ENCODE measurements at regions not wholly inside any gene's neighbourhood (a gene's known extent, or its start where the extent isn't known, plus 50 kb on each side); places are given as distances from the start of the nearest gene placed in this dataset.

DNA sequence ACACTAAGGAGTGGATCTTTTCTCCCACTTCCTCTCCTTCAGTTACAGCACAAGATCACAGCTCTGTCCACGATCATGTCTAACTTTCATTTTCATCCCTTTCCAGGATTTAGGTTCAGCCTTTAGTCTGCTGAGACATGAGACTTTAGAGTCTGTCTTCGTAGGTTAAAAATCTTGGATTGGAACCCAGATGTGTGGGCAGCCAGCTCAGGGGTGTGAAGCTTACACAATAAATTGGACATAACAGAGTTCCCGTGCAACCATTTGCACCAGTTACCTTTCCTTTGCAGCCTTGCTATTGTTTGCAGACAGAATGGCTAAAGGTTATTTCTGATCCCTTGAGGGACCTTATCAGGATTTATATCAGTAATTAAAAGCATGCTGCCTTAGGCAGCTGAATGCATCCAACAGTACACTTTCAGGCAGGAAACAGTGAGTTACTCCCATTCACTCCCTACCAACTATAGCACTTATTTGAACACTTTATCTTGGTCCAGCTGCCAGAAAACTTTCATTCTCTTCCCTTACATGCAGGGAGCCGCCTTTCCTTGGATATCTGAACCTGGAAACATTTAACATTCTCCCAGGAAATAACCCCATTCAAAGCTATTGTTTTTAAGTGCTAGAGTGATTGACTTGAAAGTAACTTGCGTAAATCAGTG, 87.3 kb downstream of the TMEM100 start:
- DNase-seq (ENCODE audit: low read depth in 2 of 3, low spot score in 2 of 3): no peak

DNA sequence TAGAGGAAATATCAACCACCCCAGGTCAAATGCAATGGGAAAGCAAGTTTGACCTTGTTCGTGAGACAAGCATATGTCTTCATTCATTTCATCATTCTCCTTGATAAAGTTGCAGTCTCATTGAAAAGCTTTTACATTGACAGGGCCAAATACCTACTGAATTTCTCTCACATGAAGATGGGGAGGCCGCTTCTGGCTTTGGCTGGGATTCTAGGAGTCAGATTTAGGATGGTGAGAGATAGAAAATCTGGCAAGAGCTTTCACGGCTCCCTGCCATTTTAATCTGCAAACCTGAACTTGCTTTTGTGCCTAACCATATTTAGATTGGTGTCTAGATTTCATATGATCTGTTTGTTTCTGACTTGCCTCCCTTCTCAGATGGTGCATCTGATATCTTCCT, 88.0 kb downstream of the TMEM100 start:
- no peak for DNase-seq (ENCODE audit: low read depth in 2 of 3, low spot score in 2 of 3)

DNA sequence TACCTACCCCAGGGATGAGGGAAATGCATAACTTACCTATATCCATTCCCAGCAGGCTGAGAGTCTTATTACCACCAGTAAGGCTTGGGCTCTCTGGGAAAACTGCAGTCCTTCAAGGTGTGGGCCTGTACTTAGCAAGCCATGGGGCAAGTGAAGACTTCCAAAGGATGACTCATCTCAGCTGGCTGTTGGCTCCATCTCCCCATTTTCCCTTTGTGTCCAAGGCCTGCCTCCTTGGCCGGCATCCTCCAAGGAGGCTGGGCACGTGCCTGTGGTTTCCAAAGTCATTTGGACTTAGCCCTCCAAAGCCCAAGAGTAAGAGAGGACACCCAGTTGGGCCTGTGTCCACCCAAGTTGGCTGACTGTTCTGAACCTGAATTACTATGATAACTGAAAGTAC, 89.8 kb downstream of the TMEM100 start:
- DNase-seq (ENCODE audit: low read depth in 2 of 3, low spot score in 2 of 3): no peak

DNA sequence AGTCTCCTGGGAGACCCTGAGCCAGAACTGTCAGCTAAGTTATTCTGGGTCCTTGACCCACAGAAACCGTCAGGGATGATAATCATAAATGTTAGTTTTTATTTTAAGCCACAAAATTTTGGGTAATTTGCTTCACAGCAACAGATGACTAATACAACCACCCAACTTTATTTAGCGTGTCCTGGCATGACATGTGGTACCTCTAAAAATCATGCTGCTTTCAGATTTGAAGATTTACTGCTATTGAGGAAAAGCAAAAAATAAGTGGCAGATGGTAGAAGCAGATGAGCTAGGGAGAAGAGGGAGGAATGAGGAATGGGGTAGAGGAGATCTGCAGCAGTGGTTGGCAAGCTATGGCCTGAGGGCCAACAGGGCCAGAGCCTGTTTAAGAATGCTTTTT, 90.4 kb downstream of the TMEM100 start:
- DNase-seq (ENCODE audit: low read depth in 2 of 3, low spot score in 2 of 3): no peak

DNA sequence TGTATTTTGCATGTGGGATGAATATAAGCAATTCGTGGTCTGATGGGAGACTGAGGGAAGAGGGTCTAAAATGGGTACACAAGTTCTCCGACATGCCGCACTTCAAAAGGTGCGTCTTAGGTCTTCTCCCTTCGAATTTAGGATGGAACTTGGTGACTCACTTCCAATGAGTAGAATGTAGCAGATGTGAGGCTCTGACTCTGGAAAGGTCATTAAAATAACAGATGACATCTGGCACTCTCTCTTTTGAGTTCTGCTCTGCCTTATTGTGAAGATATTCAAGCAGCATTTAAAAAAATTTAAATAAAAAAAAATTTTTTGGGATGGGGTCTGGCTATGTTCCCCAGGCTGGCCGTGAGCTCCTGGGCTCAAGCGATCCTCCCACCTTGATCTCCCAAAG, 92.7 kb downstream of the TMEM100 start:
- DNase-seq (ENCODE audit: low read depth in 2 of 3, low spot score in 2 of 3): no peak

DNA sequence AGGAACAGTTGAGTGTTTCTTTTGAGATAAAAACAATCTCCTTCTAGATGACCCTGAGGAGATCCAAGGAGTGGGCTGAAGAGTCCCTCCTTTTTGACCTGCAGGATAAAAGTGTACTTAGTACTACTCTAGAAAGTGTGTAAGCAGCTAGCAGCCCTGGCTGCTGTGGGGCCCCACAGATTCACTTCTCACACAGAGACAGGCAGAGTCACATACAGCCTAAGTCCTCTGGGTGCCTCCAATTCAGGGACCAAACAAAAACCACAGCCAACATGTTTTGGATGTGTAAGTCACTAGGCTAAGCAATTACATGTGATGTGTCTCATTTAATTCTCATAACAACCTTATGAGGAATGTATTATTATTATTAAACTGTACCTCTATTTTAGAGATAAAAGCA, 97.1 kb downstream of the TMEM100 start:
- DNase-seq (ENCODE audit: low read depth in 2 of 3, low spot score in 2 of 3): no peak

DNA sequence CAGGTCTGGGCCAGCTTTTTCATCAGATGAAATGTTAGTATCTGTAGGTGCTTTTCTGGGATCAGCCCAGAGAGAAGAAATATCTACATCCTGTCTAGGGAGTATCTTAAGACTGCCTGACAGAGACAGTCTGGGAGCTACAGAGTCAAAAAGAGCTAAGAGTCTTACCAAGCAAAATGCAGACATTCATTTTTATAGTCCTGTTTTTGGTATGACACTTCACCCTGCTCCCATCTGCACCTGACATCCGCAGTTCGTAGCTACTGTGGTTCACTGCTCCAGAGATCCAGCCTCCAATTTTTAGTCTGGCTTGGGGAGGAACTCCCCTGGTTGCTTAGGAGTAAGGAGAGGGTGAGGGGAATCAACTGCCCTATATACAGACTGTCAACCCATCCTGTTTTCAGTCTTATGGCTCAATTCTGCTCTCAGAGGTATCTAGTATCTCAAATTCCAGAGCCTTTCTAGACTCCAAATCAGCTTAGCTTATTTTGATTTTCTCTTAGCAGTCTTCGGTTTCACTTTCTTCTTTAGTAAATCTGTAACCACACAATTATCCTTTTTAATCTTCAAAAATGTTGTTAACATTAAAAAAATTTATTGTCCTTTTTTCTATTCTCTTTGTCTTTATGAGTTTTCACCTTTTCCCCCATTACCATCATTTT, 97.8 kb downstream of the TMEM100 start:
- DNase-seq (ENCODE audit: low read depth in 2 of 3, low spot score in 2 of 3): no peak

DNA sequence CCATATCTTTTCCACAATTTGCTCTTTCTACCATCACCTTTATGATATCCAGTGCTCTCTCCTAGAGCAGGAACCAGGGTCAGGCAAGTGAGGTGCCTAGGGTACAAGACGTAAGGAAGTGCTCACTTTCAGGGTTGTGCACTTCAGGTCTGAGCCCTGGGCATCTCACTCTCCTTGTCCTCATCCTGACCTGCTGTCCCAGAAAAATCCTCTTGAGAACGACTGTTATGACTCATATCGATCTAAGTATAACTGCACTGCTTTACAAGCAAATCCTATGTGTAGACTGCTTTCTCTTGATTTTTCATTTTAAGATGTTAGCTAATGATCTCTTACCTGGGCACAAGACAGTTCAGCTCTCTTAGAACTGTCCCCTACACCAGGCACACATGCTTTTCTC, 100.1 kb downstream of the TMEM100 start:
- no peak for DNase-seq (ENCODE audit: low read depth in 2 of 3, low spot score in 2 of 3)

DNA sequence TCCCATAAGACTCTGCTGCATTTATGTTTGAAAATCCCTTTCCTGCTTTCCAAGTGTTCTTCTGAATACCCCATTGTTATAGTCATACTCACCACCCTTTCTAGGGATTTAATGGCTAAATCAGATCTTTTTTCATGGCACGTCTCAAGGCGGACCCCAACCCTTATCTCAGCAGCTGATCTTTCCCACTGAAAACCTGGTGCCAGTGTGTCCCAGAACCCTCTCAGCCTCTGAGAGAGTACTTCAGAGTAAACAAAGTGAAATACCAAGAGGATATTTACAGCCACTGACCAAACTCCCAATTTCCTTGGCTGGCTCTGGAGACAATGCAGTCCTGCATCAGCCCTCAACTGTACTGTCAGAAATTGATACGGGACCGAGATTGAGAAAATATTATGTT, 101.7 kb downstream of the TMEM100 start:
- DNase-seq (ENCODE audit: low read depth in 2 of 3, low spot score in 2 of 3): no peak

DNA sequence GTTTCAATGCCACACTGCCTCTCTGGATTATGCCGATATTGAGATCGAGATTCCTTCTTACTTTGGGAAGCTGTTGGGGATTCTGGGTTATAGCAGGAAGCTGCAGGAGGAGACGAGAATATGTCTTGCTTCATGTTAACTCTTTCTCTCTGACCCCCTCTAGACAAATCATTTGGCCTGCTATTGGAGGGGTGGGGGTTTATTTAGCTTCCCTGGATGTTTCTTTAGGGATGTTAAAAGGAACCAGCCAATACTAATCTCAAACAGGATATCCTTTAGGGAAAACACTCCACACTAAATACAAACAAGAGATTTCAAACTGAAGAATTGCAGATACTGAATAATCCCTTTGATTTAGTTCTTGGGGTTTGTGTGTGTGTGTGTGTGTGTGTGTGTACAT, 102.6 kb downstream of the TMEM100 start:
- no peak for DNase-seq (ENCODE audit: low read depth in 2 of 3, low spot score in 2 of 3)

DNA sequence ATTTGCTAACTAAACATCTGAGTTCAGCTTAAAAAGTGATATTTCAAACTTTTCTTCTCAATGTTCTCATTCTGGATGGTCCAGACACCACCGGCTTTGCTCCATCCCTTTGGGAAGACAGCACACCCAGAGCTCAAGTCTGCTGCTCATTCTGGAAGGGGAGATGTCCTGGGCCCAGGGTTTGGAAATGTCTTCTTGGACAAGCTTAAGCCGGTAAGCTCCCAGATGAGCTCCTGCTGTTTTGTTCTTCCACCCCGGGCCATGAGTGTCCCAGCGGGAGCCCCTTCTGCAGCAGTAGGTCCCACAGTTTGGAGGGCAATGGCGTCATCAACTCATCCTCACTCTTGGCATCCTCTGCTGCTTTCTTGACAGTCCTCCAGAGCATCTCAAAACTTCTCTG, 105.2 kb downstream of the TMEM100 start:
- DNase-seq (ENCODE audit: low read depth in 2 of 3, low spot score in 2 of 3): no peak

DNA sequence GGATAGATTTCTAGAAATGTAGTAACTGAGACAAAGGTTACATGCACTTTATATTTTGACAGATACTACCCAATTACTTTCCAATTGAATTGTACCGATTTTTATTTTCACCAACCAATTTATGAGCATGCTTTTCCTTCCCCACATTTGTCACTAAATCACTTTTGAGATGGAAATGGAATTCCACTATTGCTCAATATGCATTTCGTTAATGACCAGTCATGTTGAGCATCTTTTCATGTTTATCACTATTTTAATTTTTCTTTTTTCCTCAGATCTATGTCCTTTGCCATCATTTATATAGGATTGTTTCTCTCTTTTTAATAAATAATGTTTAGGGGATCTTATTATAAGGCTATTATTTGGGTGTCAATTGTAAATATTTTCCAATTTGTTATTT, 102.8 kb upstream of the SMIM36 start:
- no peak for DNase-seq (ENCODE audit: low read depth in 2 of 3, low spot score in 2 of 3)

DNA sequence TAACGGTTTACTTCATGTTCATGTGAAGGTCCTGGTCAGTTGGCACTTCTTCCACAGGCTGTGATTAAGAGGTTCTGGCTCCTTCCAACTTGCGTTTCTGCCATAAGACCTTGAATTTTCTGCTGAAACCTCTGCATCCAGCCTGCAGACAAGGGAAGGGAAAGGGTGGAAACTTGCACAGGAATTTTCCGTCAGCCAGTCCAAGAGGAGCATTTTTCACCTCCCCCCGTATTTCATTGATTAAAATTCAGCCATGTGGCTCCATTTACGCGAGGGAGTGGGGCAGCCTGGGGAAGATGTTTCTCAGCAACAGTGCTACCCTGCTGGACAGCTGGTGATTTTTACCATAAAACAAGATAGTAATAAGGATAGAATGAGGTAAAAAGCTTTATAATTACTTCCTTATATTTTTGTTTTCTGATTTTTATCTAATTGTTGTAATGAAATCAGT, 101.5 kb upstream of the SMIM36 start:
- DNase-seq (ENCODE audit: low read depth in 2 of 3, low spot score in 2 of 3): no peak

DNA sequence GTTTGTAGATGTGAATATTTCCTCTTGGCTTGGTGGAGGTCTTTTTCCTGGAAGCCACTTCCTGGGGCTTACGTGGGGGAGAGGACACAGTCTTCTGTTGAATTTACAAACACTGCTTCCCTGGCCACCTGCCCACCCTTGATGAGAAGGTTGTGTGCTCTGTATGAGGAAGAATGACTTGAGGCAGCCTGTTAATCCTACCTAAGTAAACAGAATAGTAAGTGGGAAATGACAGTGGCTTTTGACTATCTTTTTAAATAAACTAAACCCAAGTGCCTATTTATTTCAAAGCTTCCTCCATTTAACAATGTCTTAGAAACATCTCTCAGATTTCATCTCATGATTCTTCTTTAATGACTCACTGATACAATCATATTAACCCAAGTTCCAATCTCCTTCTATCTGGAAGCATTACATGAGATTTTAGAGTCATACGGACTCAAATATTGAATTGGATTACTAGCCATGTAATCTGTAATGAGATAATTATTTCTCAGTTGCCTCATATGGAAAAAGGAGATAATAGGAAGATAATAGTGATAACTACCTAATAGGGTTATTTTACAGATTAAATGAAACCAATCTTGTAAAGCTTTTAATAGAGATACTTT, 96.6 kb upstream of the SMIM36 start:
- no peak for DNase-seq (ENCODE audit: low read depth in 2 of 3, low spot score in 2 of 3)

DNA sequence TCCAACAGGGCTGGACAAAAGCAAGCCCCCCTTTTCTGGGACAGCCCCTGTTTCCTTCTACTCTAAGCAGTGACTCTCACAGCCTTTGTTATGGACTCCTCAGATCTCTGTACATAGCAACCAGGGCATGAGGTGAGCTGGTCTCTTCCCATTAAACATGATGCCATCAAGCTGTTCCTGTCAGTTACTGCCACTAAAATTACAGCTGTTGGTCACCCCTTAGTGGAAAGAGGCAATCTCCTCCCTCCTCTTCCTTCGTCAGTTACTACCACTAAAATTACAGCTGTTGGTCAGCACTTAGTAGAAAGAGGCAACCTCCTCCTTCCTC, 95.2 kb upstream of the SMIM36 start:
- DNase-seq (ENCODE audit: low read depth in 2 of 3, low spot score in 2 of 3): no peak

DNA sequence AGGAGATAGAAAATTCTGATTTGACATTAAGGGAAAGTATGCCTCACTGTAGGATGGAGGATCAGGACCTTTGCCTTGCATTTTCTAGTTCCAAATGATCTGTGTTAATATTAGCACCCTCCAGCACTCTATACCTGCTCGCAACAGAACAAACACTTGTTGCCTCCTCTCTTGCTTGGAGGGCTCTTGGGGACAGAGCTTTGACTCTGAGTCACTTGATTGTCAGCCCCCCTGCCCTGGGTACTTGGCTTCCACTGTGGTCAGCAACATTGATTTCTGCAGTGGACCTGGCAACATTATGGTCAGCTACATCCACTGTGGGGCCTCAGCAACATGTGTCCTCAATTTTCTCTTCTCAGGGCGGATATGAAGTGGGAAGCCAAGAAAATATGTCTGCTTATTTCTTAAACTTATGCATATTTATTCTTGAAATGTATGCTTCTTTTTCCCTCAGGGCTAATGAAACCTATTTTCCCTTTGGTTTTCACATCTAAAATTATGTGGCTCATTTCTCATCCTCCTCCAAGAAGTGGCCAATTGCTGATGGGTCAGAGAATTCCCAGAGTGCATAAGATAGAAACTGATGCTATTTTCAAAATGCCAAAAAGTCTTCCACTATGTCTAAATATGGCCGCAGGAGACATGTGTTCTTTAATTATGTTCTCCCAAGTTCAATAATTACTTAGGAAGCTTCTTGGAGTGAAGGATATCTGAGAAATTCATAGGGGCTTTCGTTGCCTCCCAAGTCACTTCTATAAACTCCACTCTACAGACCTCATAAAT, 94.6 kb upstream of the SMIM36 start:
- DNase-seq (ENCODE audit: low read depth in 2 of 3, low spot score in 2 of 3): no peak

DNA sequence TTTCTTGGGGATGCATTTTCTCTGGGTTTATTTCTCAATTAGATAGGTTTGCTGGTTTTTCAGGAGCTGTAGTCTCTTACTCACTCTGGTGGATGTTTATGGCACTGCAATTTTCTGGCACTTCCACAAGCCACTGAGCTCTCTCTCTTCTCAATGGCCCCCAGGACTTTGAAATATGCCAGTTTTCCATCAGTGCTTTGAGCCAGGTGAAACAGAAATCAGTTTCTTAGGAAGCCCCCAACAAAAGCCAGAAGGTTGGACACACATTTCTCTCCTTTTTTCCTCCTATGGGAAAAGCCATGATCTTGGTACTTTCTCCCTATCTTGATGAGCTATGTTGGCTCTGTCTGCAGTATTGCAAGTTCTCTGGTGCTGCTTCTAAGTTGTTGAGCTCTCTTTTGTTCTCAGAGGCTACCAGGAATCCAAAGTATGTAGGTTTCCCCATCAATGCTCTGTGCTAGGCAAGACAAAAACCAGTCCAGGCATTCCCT, 90.7 kb upstream of the SMIM36 start:
- DNase-seq (ENCODE audit: low read depth in 2 of 3, low spot score in 2 of 3): no peak

DNA sequence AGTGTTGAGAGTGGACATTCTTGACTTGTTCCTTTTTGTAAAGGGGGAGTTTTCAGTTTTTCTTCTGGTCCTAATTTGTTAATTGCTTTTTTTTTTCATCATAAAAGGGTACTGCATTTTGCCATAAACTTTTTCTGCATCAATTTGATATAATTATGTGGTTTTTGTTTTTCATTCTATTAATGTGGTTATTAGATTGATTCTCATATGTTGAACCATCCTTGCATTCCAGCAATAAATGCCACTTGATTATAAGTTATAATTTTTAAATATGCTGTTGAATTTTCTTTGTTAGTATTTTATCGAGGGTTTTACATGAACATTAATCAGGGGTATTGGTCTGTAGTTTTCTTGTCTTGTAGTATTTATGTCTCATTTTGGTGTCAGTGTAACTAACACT, 87.2 kb upstream of the SMIM36 start:
- no peak for DNase-seq (ENCODE audit: low read depth in 2 of 3, low spot score in 2 of 3)

DNA sequence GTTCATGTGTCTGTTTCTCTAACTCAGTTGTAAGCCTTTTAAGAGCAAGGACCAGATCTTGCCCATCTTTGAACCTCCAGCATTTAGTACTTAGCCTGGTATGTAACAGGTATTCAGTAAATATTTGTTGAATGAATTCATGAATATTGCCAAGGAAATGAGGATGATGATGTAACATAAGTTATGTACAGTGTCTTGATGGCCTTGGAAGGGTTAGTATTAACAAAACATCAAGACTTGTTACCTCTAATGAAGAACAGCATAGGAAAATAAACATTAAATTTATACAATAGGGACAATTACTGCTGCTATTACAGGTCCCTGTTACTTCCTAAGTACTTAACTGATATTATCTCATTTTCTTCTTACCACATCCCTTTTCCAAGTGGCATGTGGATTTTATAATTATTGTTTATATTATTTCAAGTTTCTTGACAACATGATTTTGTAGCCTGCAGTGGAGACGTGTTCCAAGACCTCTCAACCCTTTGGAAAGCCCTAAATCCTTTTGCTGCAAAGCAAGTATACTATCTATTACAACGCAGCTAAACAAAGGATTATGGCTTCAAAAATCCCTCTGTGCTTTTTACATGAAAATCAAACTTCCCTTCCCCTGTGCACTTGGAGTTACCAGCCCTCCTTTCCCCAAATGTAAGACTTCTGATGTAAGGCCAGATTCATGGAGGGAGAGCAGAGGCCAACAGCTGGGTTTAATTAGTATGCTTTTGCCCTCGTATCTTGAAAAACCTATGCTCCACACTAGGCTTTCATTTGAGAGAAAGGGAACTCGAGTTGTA, 77.4 kb upstream of the SMIM36 start:
- no peak for DNase-seq (ENCODE audit: low read depth in 2 of 3, low spot score in 2 of 3)

DNA sequence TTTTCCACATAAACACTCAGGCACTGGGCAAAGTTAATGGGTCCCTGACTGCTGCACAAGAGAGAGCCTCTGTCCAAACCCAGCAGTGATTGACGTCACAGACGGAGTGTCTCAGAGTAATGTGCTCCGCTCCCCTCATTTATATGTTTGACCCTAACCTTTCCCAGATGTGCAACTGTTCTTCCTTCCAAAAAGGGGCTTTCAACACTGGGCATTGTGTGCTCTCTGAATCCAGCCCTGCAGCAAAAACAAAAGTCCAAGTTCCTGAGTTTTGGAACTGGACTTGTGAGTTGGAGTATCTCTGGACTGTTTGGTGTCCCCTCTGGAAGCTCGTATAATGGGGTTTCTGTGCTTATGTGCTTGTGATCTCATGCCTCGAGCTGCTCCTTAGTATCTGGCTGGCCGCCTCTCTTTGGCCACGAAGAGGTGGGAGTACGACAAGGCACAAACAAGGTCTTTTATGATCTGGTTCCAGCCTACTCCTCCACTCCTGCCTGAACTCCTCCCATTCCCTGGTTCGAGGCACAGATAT, 76.4 kb upstream of the SMIM36 start:
- DNase-seq (ENCODE audit: low read depth in 2 of 3, low spot score in 2 of 3): no peak

DNA sequence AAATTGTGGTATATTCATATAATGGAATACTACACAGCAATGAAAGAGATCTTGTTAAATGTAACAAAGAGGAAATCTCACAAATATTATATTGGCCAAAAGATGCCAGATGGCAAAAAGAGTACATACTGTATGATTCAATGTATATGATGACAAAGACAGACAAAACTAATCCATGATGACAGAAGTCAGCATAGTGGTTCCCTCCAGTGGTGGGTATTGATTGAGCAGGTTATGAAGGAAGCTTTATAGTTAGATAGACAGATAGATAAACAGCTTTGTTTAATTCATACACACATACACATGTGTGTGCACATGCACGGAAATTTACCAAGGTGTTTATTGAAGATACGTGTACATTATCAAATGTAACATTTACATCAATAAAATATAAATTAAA, 74.4 kb upstream of the SMIM36 start:
- no peak for DNase-seq (ENCODE audit: low read depth in 2 of 3, low spot score in 2 of 3)

All from activated CD8-positive, alpha-beta memory T cell treated with anti-CD3 and anti-CD28 coated beads for 48 hours (primary cell).